GM23338 (cell line): ENCODE measurements at regions not wholly inside any gene's neighbourhood (a gene's known extent, or its start where the extent isn't known, plus 50 kb on each side); places are given as distances from the start of the nearest gene placed in this dataset.

Experiments
- ATAC-seq: fragments of 200-7000 bp; cut with Tn5 transposase; 3 replicates; pipeline ENCODE4 v1.9.1; 2020
- DNase-seq: peaks from one replicate; pipeline ENCODE4 v3.0.0-alpha.2; 2015; ENCODE audit warnings: low spot score
- H2AFZ ChIP-seq: fragments of 200-600 bp; sonication (generic); 2 replicates; pipeline ENCODE4 v1.8.0; 2016; ENCODE audit warnings: antibody characterized with exemption, mild to moderate bottlenecking, moderate library complexity
- H3F3A ChIP-seq: fragments of 200-600 bp; sonication (generic); replicated peaks from 2 replicates; pipeline ENCODE4 v1.8.0; 2017; ENCODE audit warnings: antibody characterized with exemption, mixed run types, low read depth
- H3K27ac ChIP-seq: fragments of 200-600 bp; sonication (generic); 2 replicates; pipeline ENCODE4 v1.6.1; 2016; ENCODE audit warnings: low read depth
- H3K27me3 ChIP-seq: fragments of 200-600 bp; sonication (generic); 2 replicates; pipeline ENCODE4 v1.8.0; 2016; ENCODE audit warnings: mild to moderate bottlenecking, mixed run types, moderate library complexity; ENCODE audit not compliant: insufficient read depth
- H3K36me3 ChIP-seq: fragments of 200-600 bp; sonication (generic); 2 replicates; pipeline ENCODE4 v1.8.0; 2016; ENCODE audit warnings: mild to moderate bottlenecking; ENCODE audit not compliant: insufficient read depth
- H3K4me1 ChIP-seq: fragments of 200-600 bp; sonication (generic); 2 replicates; pipeline ENCODE4 v1.8.0; 2016; ENCODE audit warnings: mild to moderate bottlenecking, moderate library complexity; ENCODE audit not compliant: insufficient read depth
- H3K4me2 ChIP-seq: fragments of 200-600 bp; sonication (generic); 2 replicates; pipeline ENCODE4 v1.7.1; 2017; ENCODE audit warnings: mixed run types
- H3K4me3 ChIP-seq: fragments of 200-600 bp; sonication (generic); 2 replicates; pipeline ENCODE4 v1.6.1; 2016; ENCODE audit warnings: mixed run types
- H3K79me2 ChIP-seq: fragments of 200-600 bp; sonication (generic); replicated peaks from 2 replicates; pipeline ENCODE4 v1.8.0; 2017; ENCODE audit warnings: mild to moderate bottlenecking; ENCODE audit not compliant: insufficient read depth
- H3K9me2 ChIP-seq: fragments of 200-600 bp; sonication (generic); 2 replicates; pipeline ENCODE4 v1.8.0; 2017; ENCODE audit not compliant: insufficient read depth
- H4K20me1 ChIP-seq: fragments of 200-600 bp; sonication (generic); replicated peaks from 2 replicates; pipeline ENCODE4 v1.8.0; 2017; ENCODE audit warnings: mild to moderate bottlenecking; ENCODE audit not compliant: insufficient read depth
- H3K27ac Mint-ChIP-seq: 2 replicates; pipeline ENCODE4 v1.8.0; 2020; ENCODE audit warnings: inconsistent platforms, mild to moderate bottlenecking, moderate library complexity, mixed read lengths
- H3K27me3 Mint-ChIP-seq: 3 replicates; pipeline ENCODE4 v1.8.0; 2022; ENCODE audit warnings: low read depth, mild to moderate bottlenecking, moderate library complexity, mixed read lengths, inconsistent platforms; ENCODE audit not compliant: insufficient read depth, poor library complexity
- H3K36me3 Mint-ChIP-seq: 3 replicates; pipeline ENCODE4 v1.8.0; 2021; ENCODE audit warnings: low read depth, mild to moderate bottlenecking, inconsistent platforms, moderate library complexity, mixed read lengths
- H3K4me1 Mint-ChIP-seq: 3 replicates; pipeline ENCODE4 v1.8.0; 2020; ENCODE audit warnings: mild to moderate bottlenecking, inconsistent platforms, mixed read lengths
- H3K4me3 Mint-ChIP-seq: 3 replicates; pipeline ENCODE4 v1.8.0; 2021; ENCODE audit warnings: moderate library complexity, mild to moderate bottlenecking, inconsistent platforms, mixed read lengths
- H3K9me3 Mint-ChIP-seq: 3 replicates; pipeline ENCODE4 v1.8.0; 2020; ENCODE audit warnings: moderate library complexity, mild to moderate bottlenecking, inconsistent platforms, mixed read lengths
- CREB1 ChIP-seq: fragments of 250-450 bp; sonication (Bioruptor Pico); IDR thresholded peaks from 2 replicates; pipeline ENCODE4 v1.5.0; 2020; ENCODE audit warnings: low read depth, mild to moderate bottlenecking, moderate library complexity
- ETS1 ChIP-seq: IDR thresholded peaks from 2 replicates; pipeline ENCODE4 v1.6.1; 2016; ENCODE audit warnings: antibody characterized with exemption
- EZH2 ChIP-seq: fragments of 200-600 bp; sonication (generic); IDR thresholded peaks from one replicate; pipeline ENCODE4 v1.8.0; 2017; ENCODE audit warnings: antibody characterized with exemption, mild to moderate bottlenecking, low read depth; ENCODE audit not compliant: unreplicated experiment
- EZH2phosphoT487 ChIP-seq: fragments of 200-600 bp; sonication (generic); IDR thresholded peaks from one replicate; pipeline ENCODE4 v1.8.1; 2018; ENCODE audit warnings: antibody characterized with exemption; ENCODE audit not compliant: unreplicated experiment
- JUNB ChIP-seq: IDR thresholded peaks from one replicate; pipeline ENCODE4 v1.6.1; 2016; ENCODE audit warnings: antibody characterized with exemption; ENCODE audit not compliant: unreplicated experiment
- NANOG ChIP-seq: IDR thresholded peaks from 2 replicates; pipeline ENCODE4 v1.6.1; 2016; ENCODE audit warnings: antibody characterized with exemption, borderline replicate concordance
- POLR2AphosphoS5 ChIP-seq: IDR thresholded peaks from 2 replicates; pipeline ENCODE4 v1.6.1; 2016; ENCODE audit warnings: antibody characterized with exemption, low read depth
- REST ChIP-seq: IDR thresholded peaks from one replicate; pipeline ENCODE4 v1.6.1; 2018; ENCODE audit warnings: antibody characterized with exemption; ENCODE audit not compliant: unreplicated experiment
- STAT1 ChIP-seq: IDR thresholded peaks from one replicate; pipeline ENCODE4 v1.6.1; 2016; ENCODE audit warnings: antibody characterized with exemption; ENCODE audit not compliant: unreplicated experiment
- ZNF114 ChIP-seq: fragments of 250-450 bp; sonication (Bioruptor Pico); IDR thresholded peaks from 2 replicates; pipeline ENCODE4 v1.5.0; 2020; ENCODE audit warnings: mild to moderate bottlenecking, moderate library complexity
- ZNF331 ChIP-seq: fragments of 250-450 bp; sonication (Bioruptor Pico); IDR thresholded peaks from 2 replicates; pipeline ENCODE4 v1.5.0; 2020; ENCODE audit warnings: low read depth, mild to moderate bottlenecking, moderate library complexity
- TF ChIP-seq, protein P1 (sequence below), 2 experiments: fragments of 200-600 bp in 1 of 2; sonication (generic) in 1 of 2; conservative IDR thresholded peaks; 2 replicates each; pipeline versions ENCODE4 v1.5.1 to v1.6.1; 2016 to 2017; ENCODE audit warnings: antibody characterized with exemption in 2 of 2, low read depth in 2 of 2, mild to moderate bottlenecking in 2 of 2, moderate library complexity in 1 of 2

DNA sequence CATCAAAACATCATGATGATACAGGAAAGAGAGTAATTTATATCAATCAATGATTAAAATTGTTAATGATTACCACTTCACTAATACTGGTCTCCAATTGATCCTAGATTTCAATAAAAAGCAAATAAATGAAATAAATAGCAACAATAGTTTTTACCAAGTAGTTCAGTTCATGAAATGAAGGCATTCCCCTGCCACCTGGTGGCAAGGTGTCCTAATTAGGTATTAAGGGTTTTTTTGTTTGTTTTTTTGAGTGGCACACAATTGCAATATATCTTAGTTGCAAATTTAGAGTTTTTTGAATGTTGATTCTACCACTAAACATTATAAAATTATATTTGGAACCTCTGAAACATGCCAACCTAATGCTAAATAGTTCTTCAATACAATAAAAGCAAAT lies 157.4 kb upstream of the PDE5A start:
- H4K20me1 ChIP-seq = no peaks in the 10 kb centered on the region
- H3K27ac Mint-ChIP-seq = no peak overlapping the region

DNA sequence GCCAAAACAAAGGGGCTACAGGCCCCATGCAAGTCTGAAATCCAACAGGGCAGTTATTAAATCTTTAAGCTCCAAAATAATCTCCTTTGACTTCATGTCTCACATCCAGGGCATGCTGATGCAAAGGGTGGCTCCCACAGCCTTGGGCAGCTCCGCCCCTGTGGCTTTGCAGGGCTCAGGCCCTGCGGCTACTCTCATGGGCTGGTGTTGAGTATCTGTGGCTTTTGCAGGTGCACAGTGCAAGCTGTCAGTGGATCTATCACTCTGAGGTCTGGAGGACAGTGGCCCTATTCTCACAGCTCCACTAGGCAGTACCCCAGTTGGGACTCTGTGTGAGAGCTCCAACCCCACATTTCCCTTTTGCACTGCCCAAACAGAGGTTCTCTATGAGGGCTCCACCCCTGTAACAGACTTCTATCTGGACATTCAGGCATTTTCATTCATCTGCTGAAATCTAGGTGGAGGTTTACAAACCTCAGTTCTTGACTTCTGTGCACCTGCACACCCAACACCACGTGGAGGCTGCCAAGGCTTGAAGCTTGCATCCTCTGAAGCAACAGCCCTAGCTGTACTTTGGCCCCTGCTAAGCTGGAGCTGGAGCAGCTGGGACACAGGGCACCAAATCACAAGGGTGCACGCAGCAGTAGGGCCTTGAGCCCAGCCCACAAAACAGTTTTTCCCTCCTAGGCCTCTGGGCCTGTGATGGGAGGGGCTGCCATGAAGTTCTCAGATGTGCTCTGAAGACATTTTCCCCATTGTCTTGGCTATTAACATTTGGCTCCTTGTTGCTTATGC lies 154.8 kb upstream of the PDE5A start:
- no peak overlapping the region for H3K4me2 ChIP-seq
- no peaks in the 10 kb centered on the region for H3K79me2 ChIP-seq
- no peaks in the 10 kb centered on the region for H3K9me2 ChIP-seq
- H3K4me3 ChIP-seq = no peak overlapping the region
- H3F3A ChIP-seq = no peaks in the 10 kb centered on the region
- H3K27ac ChIP-seq = no peak overlapping the region
- DNase-seq (no peak), ATAC-seq (no peak)
- peaks cover 19% of the 10 kb centered on the region for H3K36me3 Mint-ChIP-seq
- no peaks in the 10 kb centered on the region for H3K4me1 ChIP-seq
- H2AFZ ChIP-seq = no peak overlapping the region
- H3K27ac Mint-ChIP-seq = no peak overlapping the region
- peaks cover 2% of the 10 kb centered on the region for H3K27me3 Mint-ChIP-seq
- H4K20me1 ChIP-seq = no peaks in the 10 kb centered on the region
- H3K36me3 ChIP-seq = no peaks in the 10 kb centered on the region
- H3K4me3 Mint-ChIP-seq = no peak overlapping the region
- no peaks in the 10 kb centered on the region for H3K4me1 Mint-ChIP-seq
- peaks cover 22% of the 10 kb centered on the region for H3K9me3 Mint-ChIP-seq
- H3K27me3 ChIP-seq = no peaks in the 10 kb centered on the region
- no peak for TF ChIP-seq POLR2AphosphoS5
- TF ChIP-seq EZH2phosphoT487 = no peak
- TF ChIP-seq ETS1 = no peak
- TF ChIP-seq, protein P1, sequence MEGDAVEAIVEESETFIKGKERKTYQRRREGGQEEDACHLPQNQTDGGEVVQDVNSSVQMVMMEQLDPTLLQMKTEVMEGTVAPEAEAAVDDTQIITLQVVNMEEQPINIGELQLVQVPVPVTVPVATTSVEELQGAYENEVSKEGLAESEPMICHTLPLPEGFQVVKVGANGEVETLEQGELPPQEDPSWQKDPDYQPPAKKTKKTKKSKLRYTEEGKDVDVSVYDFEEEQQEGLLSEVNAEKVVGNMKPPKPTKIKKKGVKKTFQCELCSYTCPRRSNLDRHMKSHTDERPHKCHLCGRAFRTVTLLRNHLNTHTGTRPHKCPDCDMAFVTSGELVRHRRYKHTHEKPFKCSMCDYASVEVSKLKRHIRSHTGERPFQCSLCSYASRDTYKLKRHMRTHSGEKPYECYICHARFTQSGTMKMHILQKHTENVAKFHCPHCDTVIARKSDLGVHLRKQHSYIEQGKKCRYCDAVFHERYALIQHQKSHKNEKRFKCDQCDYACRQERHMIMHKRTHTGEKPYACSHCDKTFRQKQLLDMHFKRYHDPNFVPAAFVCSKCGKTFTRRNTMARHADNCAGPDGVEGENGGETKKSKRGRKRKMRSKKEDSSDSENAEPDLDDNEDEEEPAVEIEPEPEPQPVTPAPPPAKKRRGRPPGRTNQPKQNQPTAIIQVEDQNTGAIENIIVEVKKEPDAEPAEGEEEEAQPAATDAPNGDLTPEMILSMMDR (conservative IDR thresholded peaks at IDR 0.05; ENCODE audit: low read depth in 2 of 2) = no peak
- no peak for TF ChIP-seq REST
- TF ChIP-seq STAT1 = no peak
- no peak for TF ChIP-seq ZNF114 (CRISPR knock-in tag)
- TF ChIP-seq ZNF331 (CRISPR knock-in tag) = no peak
- no peak for TF ChIP-seq NANOG
- TF ChIP-seq EZH2 = no peak
- TF ChIP-seq CREB1 (CRISPR knock-in tag) = no peak
- no peak for TF ChIP-seq JUNB

More for the DNA sequence above, 157.4 kb upstream of the PDE5A start:
- Histone ChIP-seq H3K4me3 (no peak overlapping the region), H3K27ac (no peak overlapping the region), H3K27me3 (no peaks in the 10 kb centered on the region), H3K79me2 (no peaks in the 10 kb centered on the region), H3K9me2 (no peaks in the 10 kb centered on the region), H2AFZ (no peak overlapping the region), H3K4me1 (no peaks in the 10 kb centered on the region), H3K36me3 (no peaks in the 10 kb centered on the region), H3F3A (no peaks in the 10 kb centered on the region), H3K4me2 (no peak overlapping the region)
- H3K4me3 Mint-ChIP-seq = no peak overlapping the region
- peaks cover 3% of the 10 kb centered on the region for H3K4me1 Mint-ChIP-seq
- peak; percentile 58 for DNase-seq
- H3K9me3 Mint-ChIP-seq = peaks cover 26% of the 10 kb centered on the region
- ATAC-seq = no peak
- TF ChIP-seq EZH2 (no peak), STAT1 (no peak), EZH2phosphoT487 (no peak)
- TF ChIP-seq, protein P1 (conservative IDR thresholded peaks at IDR 0.05; ENCODE audit: low read depth in 2 of 2) = peak; percentile 72 to 87
- H3K36me3 Mint-ChIP-seq = peaks cover 22% of the 10 kb centered on the region
- H3K27me3 Mint-ChIP-seq = peaks cover 2% of the 10 kb centered on the region
